Activated T-helper 9 cell treated with anti-CD3 and anti-CD28 coated beads, Interleukin-2, amount 50 U/mL, for 16 hours (primary cell): ENCODE measurements at regions not wholly inside any gene's neighbourhood (a gene's known extent, or its start where the extent isn't known, plus 50 kb on each side); places are given as distances from the start of the nearest gene placed in this dataset.
"Not testable (repeated sequence)": the region's sequence is repeated elsewhere in the genome, so short reads cannot be mapped to it uniquely, and the experiment has no call there.

ENCODE experiments used
- DNase-seq: peaks from one replicate; pipeline ENCODE4 v3.0.0-alpha.2; 2020; ENCODE audit warnings: low read depth

DNA sequence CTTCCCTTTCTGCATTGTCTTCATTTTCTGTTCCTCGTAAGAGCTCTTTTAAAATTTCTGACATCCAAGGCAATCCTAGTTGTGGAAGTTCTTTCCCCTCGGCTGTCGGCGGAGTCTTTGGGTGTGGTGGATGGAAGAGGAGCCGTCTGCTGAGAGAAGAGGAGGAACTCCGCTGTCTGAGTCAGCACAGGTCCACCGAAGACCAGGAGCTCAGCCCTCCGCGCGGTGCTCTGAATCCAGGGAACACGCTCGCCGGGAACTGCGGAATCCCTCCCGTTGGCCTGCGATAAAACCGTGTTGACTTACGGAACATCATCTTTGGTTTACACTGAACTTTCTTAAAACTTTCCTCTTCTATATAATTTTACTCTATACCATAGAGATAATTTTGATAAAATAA is 100.7 kb upstream of the IRX4 start:
- DNase-seq: no peak

GRCh38 chr5:1982561-1982960 is 99.8 kb upstream of the IRX4 start:
- DNase-seq: not testable (repeated sequence)

GRCh38 chr5:1975898-1976765 is 93.4 kb upstream of the IRX4 start:
- no peak for DNase-seq

GRCh38 chr5:1975406-1975715 is 92.6 kb upstream of the IRX4 start:
- DNase-seq: no peak

GRCh38 chr5:1974501-1975405 is 92.0 kb upstream of the IRX4 start:
- no peak for DNase-seq

- DNase-seq: no peak
Measured at GRCh38 chr5:1974081-1974480, 91.4 kb upstream of the IRX4 start.

DNA sequence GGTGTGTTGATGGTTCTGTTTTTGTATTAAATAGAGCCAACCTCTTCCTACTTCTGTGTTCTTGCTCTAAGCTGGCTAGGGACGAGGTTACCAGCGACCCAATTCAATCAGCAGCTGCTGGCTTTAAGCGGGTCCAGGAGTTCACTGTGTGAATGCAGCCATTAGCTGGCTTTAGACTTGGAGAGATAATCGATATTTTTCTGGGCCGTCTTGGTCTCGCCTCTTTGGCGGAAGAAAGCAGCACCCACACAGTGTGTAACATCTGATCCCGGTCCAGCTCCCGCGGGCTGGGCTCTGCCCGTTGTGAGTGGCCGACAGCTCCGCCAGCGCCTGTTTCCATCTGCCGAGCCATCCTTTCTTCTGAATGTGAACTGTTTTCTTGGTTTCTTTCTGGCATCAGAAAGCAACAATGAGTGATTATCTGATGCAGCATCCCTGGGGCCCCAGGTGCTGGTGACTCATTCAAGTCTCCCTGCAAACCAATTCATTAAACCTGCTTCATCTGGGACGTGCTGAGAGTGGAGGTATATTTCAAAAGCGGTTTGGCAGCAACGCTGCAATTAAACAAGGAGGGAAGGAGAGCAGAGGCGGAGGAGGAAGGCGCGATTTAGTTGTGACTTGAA is 90.8 kb upstream of the IRX4 start:
- DNase-seq: no peak

DNA sequence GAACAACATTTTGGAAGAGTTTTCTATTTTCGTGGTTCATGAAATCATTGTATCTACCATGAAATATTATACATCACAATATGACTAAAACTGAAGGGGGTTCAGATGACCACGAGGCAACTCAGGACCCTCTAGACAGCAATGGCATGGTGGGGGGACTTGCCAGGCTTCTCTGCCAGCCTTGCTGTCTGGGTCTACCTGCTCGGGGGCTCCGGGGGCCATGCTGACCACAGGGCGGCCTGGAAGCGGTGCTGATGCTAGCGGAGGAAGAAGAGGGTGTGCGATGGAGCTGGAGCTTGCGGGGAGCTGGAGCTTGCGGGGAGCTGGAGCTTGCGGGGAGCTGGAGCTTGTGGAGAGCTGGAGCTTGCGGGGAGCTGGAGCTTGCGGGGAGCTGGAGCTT is 89.2 kb upstream of the IRX4 start:
- DNase-seq: no peak

- no peak for DNase-seq
Measured at GRCh38 chr5:1967736-1968135, 85.0 kb upstream of the IRX4 start.

- DNase-seq: no peak
Measured at GRCh38 chr5:1966461-1966860, 83.7 kb upstream of the IRX4 start.

GRCh38 chr5:1965925-1966324 is 83.2 kb upstream of the IRX4 start:
- no peak for DNase-seq

- no peak for DNase-seq
Measured at GRCh38 chr5:1963941-1964451, 81.3 kb upstream of the IRX4 start.

- no peak for DNase-seq
Measured at GRCh38 chr5:1963358-1963757, 80.6 kb upstream of the IRX4 start.

DNA sequence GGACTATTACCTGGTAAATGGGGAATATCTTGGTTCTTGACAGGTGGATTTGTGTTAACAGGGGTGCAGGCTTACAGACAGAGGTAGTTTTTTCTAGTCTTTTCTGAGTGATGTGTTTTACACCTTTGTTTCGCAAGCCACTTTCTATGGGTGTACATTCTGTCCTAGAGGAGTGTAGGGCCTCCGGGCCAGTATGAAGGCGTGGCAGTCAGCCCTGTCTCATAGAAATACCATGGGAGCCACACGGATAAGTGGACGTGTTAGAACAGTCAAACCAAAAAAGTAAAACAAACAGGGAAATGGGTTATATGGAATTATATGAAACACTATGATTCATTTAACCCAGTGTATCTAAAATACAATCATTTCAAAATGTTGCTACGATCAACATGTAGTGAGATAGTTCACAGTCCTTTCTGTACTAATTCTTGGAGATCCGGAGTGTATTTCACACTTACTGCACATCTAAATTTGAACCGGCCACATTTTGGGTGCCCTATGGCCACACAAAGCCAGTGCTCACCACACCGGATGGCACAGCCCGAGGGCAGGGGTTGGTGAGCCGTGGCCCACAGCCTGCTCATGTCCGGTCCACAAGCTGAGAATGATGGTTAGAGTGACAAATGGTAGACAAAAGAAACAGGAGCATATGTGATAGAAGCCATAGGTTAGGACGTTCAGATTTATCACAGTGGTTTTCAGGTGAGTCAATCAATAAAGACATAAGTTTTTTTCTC is 80.1 kb upstream of the IRX4 start:
- no peak for DNase-seq

DNA sequence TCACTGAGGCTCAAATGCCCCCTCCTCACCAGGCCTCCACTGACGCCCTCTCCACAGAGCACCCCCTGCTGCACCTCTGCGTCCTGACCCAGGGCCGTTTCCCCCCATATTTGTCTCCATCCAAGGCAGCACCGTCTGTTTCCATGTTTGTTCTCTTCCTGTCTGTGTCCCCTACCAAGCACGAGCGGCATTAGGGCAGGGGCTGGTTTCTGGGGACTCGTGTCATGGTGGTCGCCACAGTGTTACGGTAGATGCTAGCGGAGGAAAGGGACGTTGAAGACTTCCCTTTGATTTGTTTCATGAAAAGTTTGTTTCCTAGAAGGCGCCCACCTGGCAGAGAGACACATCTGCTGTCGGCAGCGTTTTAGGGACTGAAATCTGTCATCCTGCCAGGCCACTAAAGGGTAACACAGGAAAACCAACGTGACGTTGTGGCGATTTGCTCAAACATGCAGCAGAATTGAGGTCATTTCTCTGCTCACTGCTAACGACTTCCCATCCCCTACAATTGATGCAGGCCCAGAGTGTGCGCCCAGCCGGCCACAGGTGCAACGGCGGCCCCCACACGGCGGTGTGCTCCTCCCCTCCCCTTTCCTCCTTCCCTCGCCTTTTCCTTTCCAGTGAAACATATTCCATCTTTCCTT is 79.3 kb upstream of the IRX4 start:
- DNase-seq: no peak

GRCh38 chr5:1961304-1961946 is 78.7 kb upstream of the IRX4 start:
- DNase-seq: no peak

GRCh38 chr5:1960595-1961303 is 78.0 kb upstream of the IRX4 start:
- no peak for DNase-seq

GRCh38 chr5:1959725-1960581 is 77.2 kb upstream of the IRX4 start:
- DNase-seq: no peak

GRCh38 chr5:1959231-1959630 is 76.5 kb upstream of the IRX4 start:
- no peak for DNase-seq
